ENCODE measurements at regions not wholly inside any gene's neighbourhood (a gene's known extent, or its start where the extent isn't known, plus 50 kb on each side); places are given as distances from the start of the nearest gene placed in this dataset.

- DNase-seq (ENCODE audit: low spot score), result no peak
- intact Hi-C loops (cut with DNase I), result no loop called here
These were observed 608.9 kb upstream of the ID2 start for GRCh38 chr2:8072907-8073306.

- no peak for DNase-seq (ENCODE audit: low spot score)
- intact Hi-C loops (cut with DNase I), result no loop called here
These were observed 607.9 kb upstream of the ID2 start for GRCh38 chr2:8073916-8074315.

GRCh38 chr2:8076448-8077342 is 605.2 kb upstream of the ID2 start:
- DNase-seq (ENCODE audit: low spot score), result no peak
- intact Hi-C loops (cut with DNase I), result no loop called here

- DNase-seq (ENCODE audit: low spot score), result no peak
- intact Hi-C loops (cut with DNase I), result no loop called here
These were observed 603.2 kb upstream of the ID2 start for GRCh38 chr2:8078705-8079104.

GRCh38 chr2:8080063-8080462 is 601.8 kb upstream of the ID2 start:
- no peak for DNase-seq (ENCODE audit: low spot score)
- intact Hi-C loops (cut with DNase I), result no loop called here

- intact Hi-C loops (cut with DNase I), result no loop called here
- no peak for DNase-seq (ENCODE audit: low spot score)
These were observed 600.7 kb upstream of the ID2 start for GRCh38 chr2:8081130-8081529.

GRCh38 chr2:8082840-8083239 is 599.0 kb upstream of the ID2 start:
- DNase-seq (ENCODE audit: low spot score), result no peak
- intact Hi-C loops (cut with DNase I), result no loop called here

- no peak for DNase-seq (ENCODE audit: low spot score)
- intact Hi-C loops (cut with DNase I), result no loop called here
These were observed 595.5 kb upstream of the ID2 start for GRCh38 chr2:8086357-8086756.

GRCh38 chr2:8086796-8087479 is 594.9 kb upstream of the ID2 start:
- no peak for DNase-seq (ENCODE audit: low spot score)
- intact Hi-C loops (cut with DNase I), result no loop called here

- intact Hi-C loops (cut with DNase I), result no loop called here
- no peak for DNase-seq (ENCODE audit: low spot score)
These were observed 594.4 kb upstream of the ID2 start for GRCh38 chr2:8087480-8087840.

- intact Hi-C loops (cut with DNase I), result no loop called here
- DNase-seq (ENCODE audit: low spot score), result no peak
These were observed 593.0 kb upstream of the ID2 start for GRCh38 chr2:8088810-8089209.

GRCh38 chr2:8089596-8089995 is 592.3 kb upstream of the ID2 start:
- intact Hi-C loops (cut with DNase I), result no loop called here

GRCh38 chr2:8090748-8091700 is 590.8 kb upstream of the ID2 start:
- peak; percentile 92 for DNase-seq (ENCODE audit: low spot score)
- intact Hi-C loops (cut with DNase I), result no loop called here

More at GRCh38 chr2:8089596-8089995, 592.3 kb upstream of the ID2 start:
- DNase-seq (ENCODE audit: low spot score), result no peak

GRCh38 chr2:8094526-8094925 is 587.3 kb upstream of the ID2 start:
- DNase-seq (ENCODE audit: low spot score), result no peak

GRCh38 chr2:8095978-8096377 is 585.9 kb upstream of the ID2 start:
- DNase-seq (ENCODE audit: low spot score), result no peak
- intact Hi-C loops (cut with DNase I), result no loop called here

More at GRCh38 chr2:8094526-8094925, 587.3 kb upstream of the ID2 start:
- intact Hi-C loops (cut with DNase I), result no loop called here

- DNase-seq (ENCODE audit: low spot score), result no peak
- intact Hi-C loops (cut with DNase I), result no loop called here
These were observed 585.4 kb upstream of the ID2 start for GRCh38 chr2:8096484-8096883.

- no peak for DNase-seq (ENCODE audit: low spot score)
- intact Hi-C loops (cut with DNase I), result no loop called here
These were observed 583.2 kb upstream of the ID2 start for GRCh38 chr2:8098476-8099266.

- no peak for DNase-seq (ENCODE audit: low spot score)
- intact Hi-C loops (cut with DNase I), result no loop called here
These were observed 582.6 kb upstream of the ID2 start for GRCh38 chr2:8099267-8099582.

- DNase-seq (ENCODE audit: low spot score), result no peak
- intact Hi-C loops (cut with DNase I), result no loop called here
These were observed 580.1 kb upstream of the ID2 start for GRCh38 chr2:8101614-8102277.
